T-helper 2 cell (primary cell): ENCODE measurements at regions not wholly inside any gene's neighbourhood (a gene's known extent, or its start where the extent isn't known, plus 50 kb on each side); places are given as distances from the start of the nearest gene placed in this dataset.

Experiments used
- DNase-seq, 5 experiments: peaks; one replicate each; pipeline versions ENCODE4 v3.0.0 to v3.0.0-alpha.2; 2012 to 2022

- DNase-seq: no peak
Measured at GRCh38 chr22:25368271-25368670, 148.8 kb downstream of the CRYBB2 start.

- no peak for DNase-seq
Measured at GRCh38 chr22:25369041-25369440, 149.6 kb downstream of the CRYBB2 start.

DNA sequence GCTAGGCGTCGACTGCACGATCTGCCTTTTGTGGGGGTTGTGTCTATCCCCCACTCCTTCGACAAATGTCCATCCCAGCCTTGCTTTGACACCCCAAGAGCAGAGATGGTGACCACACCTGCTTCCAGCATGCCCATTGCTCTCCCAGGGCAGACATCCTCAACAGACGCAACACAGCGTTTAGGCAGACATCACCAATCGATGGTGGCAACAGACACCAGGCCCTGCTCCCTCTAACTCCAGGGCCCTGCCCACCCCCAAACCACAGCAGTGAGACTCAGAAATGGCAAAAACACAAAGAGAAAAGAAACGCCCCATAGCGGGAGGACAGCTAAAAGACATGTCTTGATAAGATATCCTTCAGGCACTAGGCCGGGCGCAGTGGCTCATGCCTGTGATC is 150.9 kb downstream of the CRYBB2 start:
- DNase-seq: no peak

DNA sequence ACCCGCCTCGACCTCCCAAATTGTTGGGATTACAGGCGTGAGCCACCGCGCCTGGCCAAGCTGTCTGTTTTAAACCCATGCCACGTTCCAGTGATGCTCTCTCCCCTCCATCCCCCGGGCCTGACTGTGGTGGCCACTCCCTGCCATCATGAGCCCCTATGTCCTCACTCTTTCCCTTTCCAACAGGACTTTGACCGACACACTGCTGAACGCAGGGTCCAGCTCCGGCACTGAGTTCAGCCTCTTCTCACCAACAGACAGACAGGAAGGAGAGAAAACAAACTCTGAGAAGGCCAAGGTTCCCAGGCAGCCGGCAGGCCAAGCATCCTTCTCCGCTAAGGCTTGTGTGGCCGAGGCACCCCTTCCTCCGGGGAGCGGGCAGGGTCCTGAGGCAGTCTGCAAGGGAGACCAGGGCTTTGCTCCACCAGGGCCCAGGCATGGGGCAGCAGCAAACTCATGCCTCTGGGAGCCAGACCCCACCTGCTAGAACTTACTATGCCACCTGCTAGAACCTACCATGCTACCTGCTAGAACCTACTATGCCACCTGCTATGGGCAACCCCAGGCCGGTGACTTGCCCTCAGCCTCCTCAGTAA is 152.7 kb downstream of the CRYBB2 start:
- DNase-seq: no peak

GRCh38 chr22:25373961-25374360 is 154.5 kb downstream of the CRYBB2 start:
- DNase-seq: no peak

GRCh38 chr22:25374869-25375268 is 155.4 kb downstream of the CRYBB2 start:
- DNase-seq: no peak

DNA sequence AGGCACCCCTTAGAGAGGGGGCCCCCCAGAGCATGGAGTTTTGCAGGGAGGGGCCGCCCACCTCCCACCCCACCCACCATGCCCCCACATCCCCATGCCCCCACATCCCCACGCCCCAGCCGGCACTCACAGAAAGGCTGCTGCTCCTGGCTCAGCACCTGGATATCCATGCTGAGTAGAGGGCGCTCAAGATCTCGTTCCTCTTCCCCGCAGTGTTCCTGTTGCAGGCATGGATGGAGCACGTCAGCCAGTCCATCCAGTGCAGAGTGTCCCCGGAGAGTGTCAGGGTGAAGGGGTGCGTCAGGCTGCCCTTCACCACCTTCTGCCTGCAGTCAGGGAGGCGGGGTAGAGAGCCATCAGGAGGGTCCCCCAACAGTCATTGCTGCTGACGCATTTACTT is 156.2 kb downstream of the CRYBB2 start:
- no peak for DNase-seq

DNA sequence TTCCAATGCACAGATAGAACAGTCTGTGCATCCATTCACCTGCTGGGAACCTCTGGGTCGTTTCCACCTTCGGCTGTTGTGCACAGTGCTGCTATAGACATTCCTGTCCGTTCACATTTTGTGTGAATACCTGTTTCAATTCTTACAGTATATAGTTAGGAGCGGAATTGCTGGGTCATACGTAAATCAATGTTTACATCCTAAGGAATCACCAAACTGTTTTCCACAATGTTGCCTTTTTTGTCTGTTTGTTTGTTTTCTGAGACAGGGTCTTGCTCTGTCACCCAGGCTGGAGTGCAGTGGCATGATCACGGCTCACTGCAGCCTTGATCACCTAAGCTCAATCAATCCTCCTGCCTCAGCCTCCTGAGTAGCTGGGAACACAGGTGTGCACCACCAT is 158.3 kb downstream of the CRYBB2 start:
- no peak for DNase-seq

GRCh38 chr22:25380122-25380747 is 160.8 kb downstream of the CRYBB2 start:
- no peak for DNase-seq

GRCh38 chr22:25382762-25383161 is 163.3 kb downstream of the CRYBB2 start:
- no peak for DNase-seq

- no peak for DNase-seq
Measured at GRCh38 chr22:25383278-25383820, 163.9 kb downstream of the CRYBB2 start.

GRCh38 chr22:25383892-25384291 is 164.5 kb downstream of the CRYBB2 start:
- no peak for DNase-seq

GRCh38 chr22:25386538-25386884 is 167.1 kb downstream of the CRYBB2 start:
- no peak for DNase-seq

GRCh38 chr22:25388415-25388814 is 169.0 kb downstream of the CRYBB2 start:
- no peak for DNase-seq

GRCh38 chr22:25388866-25389540 is 169.6 kb downstream of the CRYBB2 start:
- peak in 1 of 5 experiments; percentile 53 for DNase-seq

- no peak for DNase-seq
Measured at GRCh38 chr22:25389541-25389919, 170.1 kb downstream of the CRYBB2 start.

GRCh38 chr22:25390297-25391240 is 171.1 kb downstream of the CRYBB2 start:
- no peak for DNase-seq

GRCh38 chr22:25392584-25392983 is 171.9 kb upstream of the GRK3 start:
- DNase-seq: no peak

GRCh38 chr22:25393121-25393805 is 171.2 kb upstream of the GRK3 start:
- no peak for DNase-seq

DNA sequence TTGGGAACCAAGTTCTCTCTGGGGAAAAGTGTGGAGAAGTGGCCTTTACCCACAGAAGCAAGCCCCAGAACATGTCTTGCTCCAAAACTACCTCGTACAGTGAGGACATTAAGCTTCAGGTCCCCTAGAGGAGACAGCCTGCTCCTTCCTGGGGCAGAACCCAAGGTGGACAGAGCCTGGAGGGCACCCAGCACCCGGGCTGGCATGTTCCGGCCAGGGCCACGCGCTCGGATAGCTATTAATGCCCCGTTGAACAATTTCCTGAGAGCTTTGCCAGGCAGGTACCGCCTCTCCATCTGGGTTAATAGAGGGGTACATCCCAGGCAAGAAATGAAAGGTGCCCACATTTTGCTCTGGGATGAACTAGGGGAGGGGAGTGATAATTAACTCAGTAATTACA is 169.0 kb upstream of the GRK3 start:
- no peak for DNase-seq

GRCh38 chr22:25395915-25396314 is 168.6 kb upstream of the GRK3 start:
- DNase-seq: no peak

GRCh38 chr22:25396615-25397200 is 167.8 kb upstream of the GRK3 start:
- no peak for DNase-seq
